Body of pancreas (tissue), 4 donors: ENCODE measurements at regions not wholly inside any gene's neighbourhood (a gene's known extent, or its start where the extent isn't known, plus 50 kb on each side); places are given as distances from the start of the nearest gene placed in this dataset.

Experiments used
- ATAC-seq: fragments of 150-250 bp; one replicate; pipeline ENCODE4 v1.9.1; 2016
- DNase-seq, 4 donors: peaks; one replicate each; pipeline ENCODE4 v3.0.0-alpha.2; 2019
- H3K27ac ChIP-seq, 4 donors: fragments of 200-600 bp; sonication (generic); 1 replicate in 3 of 4; 2 replicates in 1 of 4; pipeline versions ENCODE4 v1.5.1 to v1.6.1; 2016 to 2019; ENCODE audit warnings: mild to moderate bottlenecking in 1 of 4, mixed read lengths in 1 of 4, moderate library complexity in 1 of 4
- H3K27me3 ChIP-seq, 2 donors: fragments of 200-600 bp; sonication (generic); one replicate each; pipeline ENCODE4 v1.6.0; 2016; ENCODE audit warnings: mild to moderate bottlenecking in 1 of 2
- H3K36me3 ChIP-seq, 2 donors: fragments of 200-600 bp; sonication (generic); replicated peaks in 1 of 2; 2 replicates each; pipeline ENCODE4 v1.5.1; 2016; ENCODE audit warnings: low read depth in 2 of 2; ENCODE audit not compliant: insufficient read depth in 1 of 2
- H3K4me1 ChIP-seq: fragments of 200-600 bp; sonication (generic); one replicate; pipeline ENCODE4 v1.6.0; 2016
- H3K4me3 ChIP-seq, 2 donors: fragments of 200-600 bp; sonication (generic); 1 replicate in 1 of 2; 2 replicates in 1 of 2; pipeline ENCODE4 v1.5.1; 2016 to 2019
- H3K9me3 ChIP-seq, 3 donors: fragments of 200-600 bp; sonication (generic); 1 replicate in 2 of 3; 2 replicates in 1 of 3; pipeline ENCODE4 v1.5.1; 2016
- POLR2A ChIP-seq, 3 donors: fragments of 450-650 bp; IDR thresholded peaks; one replicate each; pipeline ENCODE4 v1.6.1; 2016; ENCODE audit warnings: antibody characterized with exemption in 3 of 3, mild to moderate bottlenecking in 2 of 3
- WGBS, 2 donors: methylation state at CpG; one replicate each; pipeline ENCODE4 v1.1.5; 2017; 5-methylcytosine and 5-hydroxymethylcytosine counted together
- intact Hi-C: fragments of 100-400 bp; cut with DNase I; formaldehyde crosslinking; loops from one replicate; pipeline ENCODE4 v1.15.1; 2023
- TF ChIP-seq, protein P1 (sequence below), 7 experiments: fragments of 450-650 bp in 4 of 7; fragments of 200-600 bp in 3 of 7; sonication (generic) in 3 of 7; IDR thresholded peaks; one replicate each; pipeline ENCODE4 v1.5.1; 2016 to 2019; ENCODE audit warnings: antibody characterized with exemption in 7 of 7

DNA sequence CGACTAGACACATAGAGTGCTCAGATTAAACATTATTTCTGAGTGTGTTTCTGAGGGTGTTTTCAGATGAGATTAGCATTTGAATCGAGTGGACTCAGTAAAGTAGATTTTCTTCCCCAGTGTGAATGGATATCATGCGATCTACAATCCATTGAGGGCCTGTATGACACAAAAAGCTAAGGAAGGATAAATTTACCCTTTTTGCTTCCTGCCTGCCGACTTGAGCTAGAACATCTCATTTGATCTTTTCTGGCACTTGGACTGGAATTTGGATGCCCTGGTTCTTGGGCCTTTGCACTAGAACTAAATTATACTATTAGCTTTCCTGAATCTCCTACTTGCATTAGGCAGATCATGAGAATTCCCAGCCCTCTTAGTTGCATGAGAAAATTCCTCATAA is 675.8 kb downstream of the DOK5 start:
- no peak overlapping the region for H3K4me3 ChIP-seq
- H3K27me3 ChIP-seq = no peaks in the 10 kb centered on the region
- intact Hi-C loops = no loop called here
- DNase-seq (no peak), ATAC-seq (no peak)
- H3K27ac ChIP-seq = no peak overlapping the region
- WGBS, 2 donors = 6 to 7% methylated on average over 4 of the region's 4 CpGs
- TF ChIP-seq POLR2A (IDR thresholded peaks at IDR 0.05) = no peak
- TF ChIP-seq, protein P1, sequence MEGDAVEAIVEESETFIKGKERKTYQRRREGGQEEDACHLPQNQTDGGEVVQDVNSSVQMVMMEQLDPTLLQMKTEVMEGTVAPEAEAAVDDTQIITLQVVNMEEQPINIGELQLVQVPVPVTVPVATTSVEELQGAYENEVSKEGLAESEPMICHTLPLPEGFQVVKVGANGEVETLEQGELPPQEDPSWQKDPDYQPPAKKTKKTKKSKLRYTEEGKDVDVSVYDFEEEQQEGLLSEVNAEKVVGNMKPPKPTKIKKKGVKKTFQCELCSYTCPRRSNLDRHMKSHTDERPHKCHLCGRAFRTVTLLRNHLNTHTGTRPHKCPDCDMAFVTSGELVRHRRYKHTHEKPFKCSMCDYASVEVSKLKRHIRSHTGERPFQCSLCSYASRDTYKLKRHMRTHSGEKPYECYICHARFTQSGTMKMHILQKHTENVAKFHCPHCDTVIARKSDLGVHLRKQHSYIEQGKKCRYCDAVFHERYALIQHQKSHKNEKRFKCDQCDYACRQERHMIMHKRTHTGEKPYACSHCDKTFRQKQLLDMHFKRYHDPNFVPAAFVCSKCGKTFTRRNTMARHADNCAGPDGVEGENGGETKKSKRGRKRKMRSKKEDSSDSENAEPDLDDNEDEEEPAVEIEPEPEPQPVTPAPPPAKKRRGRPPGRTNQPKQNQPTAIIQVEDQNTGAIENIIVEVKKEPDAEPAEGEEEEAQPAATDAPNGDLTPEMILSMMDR (IDR thresholded peaks at IDR 0.05) = no peak
- H3K9me3 ChIP-seq = no peaks in the 10 kb centered on the region
- H3K4me1 ChIP-seq = no peaks in the 10 kb centered on the region
- H3K36me3 ChIP-seq = no peaks in the 10 kb centered on the region

DNA sequence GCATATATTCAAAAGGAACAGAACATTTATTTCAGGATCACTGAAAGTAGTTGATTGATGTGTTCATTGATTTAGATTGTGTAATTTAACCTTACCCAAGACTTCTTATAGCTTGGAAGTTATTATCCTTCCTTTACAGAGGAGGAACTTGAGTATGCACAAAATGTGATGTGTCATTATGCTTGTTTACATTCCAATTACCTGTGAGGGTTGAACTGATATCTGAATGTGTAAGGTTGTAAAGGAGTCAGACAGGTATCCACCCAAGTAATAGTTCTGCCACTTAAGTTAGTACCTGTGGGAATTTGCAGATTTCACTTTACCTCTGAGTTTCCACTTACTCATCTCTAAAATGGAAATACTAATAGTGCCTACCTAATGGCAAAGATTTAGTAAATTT is 668.2 kb downstream of the DOK5 start:
- H3K27ac ChIP-seq = no peak overlapping the region
- no peaks in the 10 kb centered on the region for H3K27me3 ChIP-seq
- H3K36me3 ChIP-seq = no peaks in the 10 kb centered on the region
- no peak overlapping the region for H3K4me3 ChIP-seq
- TF ChIP-seq POLR2A (IDR thresholded peaks at IDR 0.05) = no peak
- TF ChIP-seq, protein P1 (IDR thresholded peaks at IDR 0.05) = no peak
- no peaks in the 10 kb centered on the region for H3K9me3 ChIP-seq
- intact Hi-C loops = no loop called here
- ATAC-seq = no peak
- no peaks in the 10 kb centered on the region for H3K4me1 ChIP-seq
- no peak for DNase-seq

DNA sequence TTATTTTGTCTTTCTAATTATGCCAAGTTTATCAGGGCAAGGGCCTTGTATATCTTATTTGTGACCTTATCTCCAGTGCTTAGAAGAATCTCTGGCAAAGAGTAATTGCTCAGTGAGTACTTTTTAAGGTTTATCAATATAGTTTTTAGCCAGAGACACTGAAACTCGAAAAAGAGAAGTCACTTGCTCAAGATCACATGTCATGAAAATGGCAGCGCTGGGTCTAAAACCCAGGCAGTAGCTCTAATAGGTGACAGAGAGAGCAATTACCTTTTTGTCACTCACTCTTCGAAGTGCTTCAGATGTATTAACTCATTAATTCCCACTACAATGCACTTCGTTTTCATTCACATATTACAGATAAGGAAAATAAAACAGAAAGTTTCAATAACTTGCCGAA is 667.5 kb downstream of the DOK5 start:
- intact Hi-C loops = no loop called here
- no peak overlapping the region for H3K27ac ChIP-seq
- no peaks in the 10 kb centered on the region for H3K4me1 ChIP-seq
- H3K27me3 ChIP-seq = no peaks in the 10 kb centered on the region
- no peaks in the 10 kb centered on the region for H3K36me3 ChIP-seq
- 42 to 43% methylated on average over 5 of the region's 5 CpGs for WGBS, 2 donors
- DNase-seq = no peak
- ATAC-seq = no peak
- TF ChIP-seq, protein P1 (IDR thresholded peaks at IDR 0.05) = no peak
- no peak for TF ChIP-seq POLR2A (IDR thresholded peaks at IDR 0.05)
- H3K9me3 ChIP-seq = no peaks in the 10 kb centered on the region
- no peak overlapping the region for H3K4me3 ChIP-seq

DNA sequence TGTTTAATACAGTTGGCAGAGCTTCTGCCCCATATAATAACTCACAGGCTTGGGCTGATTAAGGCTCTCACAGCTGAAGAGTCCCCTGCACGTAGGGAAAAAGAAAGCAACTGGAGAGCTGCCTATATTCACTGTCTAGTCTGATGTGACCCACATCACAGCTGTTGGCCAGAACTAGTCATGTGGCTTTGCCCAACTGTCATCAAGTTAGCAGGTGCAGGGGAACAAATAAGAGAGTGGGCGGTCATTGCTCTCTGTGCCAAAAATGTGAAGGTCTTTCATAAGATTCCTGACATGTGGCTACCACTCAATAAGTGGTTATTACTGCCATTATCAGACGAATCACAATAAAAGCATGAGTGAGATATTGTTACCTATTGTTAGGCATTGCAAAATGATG is 665.2 kb downstream of the DOK5 start:
- Histone ChIP-seq H3K4me3 (no peak overlapping the region), H3K27me3 (no peaks in the 10 kb centered on the region), H3K4me1 (no peaks in the 10 kb centered on the region), H3K9me3 (no peaks in the 10 kb centered on the region), H3K27ac (no peak overlapping the region), H3K36me3 (no peaks in the 10 kb centered on the region)
- 17 to 37% methylated on average over 3 of the region's 3 CpGs for WGBS, 2 donors
- TF ChIP-seq POLR2A (IDR thresholded peaks at IDR 0.05) = no peak
- TF ChIP-seq, protein P1 (IDR thresholded peaks at IDR 0.05) = no peak
- DNase-seq (no peak), ATAC-seq (no peak)
- intact Hi-C loops = no loop called here

DNA sequence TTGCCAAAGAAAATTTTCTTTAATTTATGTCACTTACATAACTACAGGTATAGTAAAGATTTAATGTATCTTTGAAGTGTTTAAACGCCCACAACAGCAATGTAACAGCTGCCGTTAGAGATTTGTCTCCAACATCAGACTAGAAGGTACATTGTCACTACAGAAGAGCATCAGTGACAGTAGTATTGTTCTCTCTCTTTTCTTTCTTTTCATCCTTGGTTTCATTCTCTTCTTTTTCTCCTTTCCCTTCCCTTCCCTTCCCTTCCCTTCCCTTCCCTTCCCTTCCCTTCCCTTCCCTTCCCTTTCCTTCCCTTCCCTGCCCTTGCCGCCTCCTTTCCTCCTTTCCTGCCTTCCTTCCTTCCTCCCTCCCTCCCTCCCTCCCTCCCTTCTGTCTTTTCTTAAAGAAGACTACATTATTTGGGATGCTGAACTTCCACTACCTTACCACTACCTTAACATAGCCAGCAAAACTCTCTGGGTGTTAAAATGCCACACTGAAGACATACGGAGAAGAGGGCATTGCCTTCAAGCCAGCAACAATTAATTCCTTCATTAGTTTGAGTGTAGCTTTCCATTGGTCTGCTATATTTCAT is 663.9 kb downstream of the DOK5 start:
- no peak overlapping the region for H3K27ac ChIP-seq
- no peaks in the 10 kb centered on the region for H3K4me1 ChIP-seq
- TF ChIP-seq, protein P1 (IDR thresholded peaks at IDR 0.05) = no peak
- TF ChIP-seq POLR2A (IDR thresholded peaks at IDR 0.05) = no peak
- H3K9me3 ChIP-seq = no peaks in the 10 kb centered on the region
- no peaks in the 10 kb centered on the region for H3K36me3 ChIP-seq
- intact Hi-C loops = no loop called here
- no peak overlapping the region for H3K4me3 ChIP-seq
- no peaks in the 10 kb centered on the region for H3K27me3 ChIP-seq
- no peak for DNase-seq
- ATAC-seq = no peak
- WGBS, 2 donors = 75 to 82% methylated on average over 3 of the region's 4 CpGs
